Neural cell (in vitro differentiated cells): ENCODE measurements at regions not wholly inside any gene's neighbourhood (a gene's known extent, or its start where the extent isn't known, plus 50 kb on each side); places are given as distances from the start of the nearest gene placed in this dataset.

ENCODE experiments used
- EP300 ChIP-seq: fragments of 450-650 bp; conservative IDR thresholded peaks from 2 replicates; pipeline ENCODE4 v1.6.1; 2014; ENCODE audit warnings: antibody characterized with exemption, mild to moderate bottlenecking, moderate library complexity; ENCODE audit not compliant: poor library complexity, severe bottlenecking
- POLR2AphosphoS5 ChIP-seq: IDR thresholded peaks from 2 replicates; pipeline ENCODE4 v1.6.1; 2012
- SMC3 ChIP-seq: fragments of 450-650 bp; conservative IDR thresholded peaks from 2 replicates; pipeline ENCODE4 v1.6.1; 2014; ENCODE audit warnings: antibody characterized with exemption, mild to moderate bottlenecking, moderate library complexity; ENCODE audit not compliant: poor library complexity
- TAF1 ChIP-seq: IDR thresholded peaks from 2 replicates; pipeline ENCODE4 v1.6.1; 2012; ENCODE audit warnings: low read depth
- TF ChIP-seq, protein P1 (sequence below): fragments of 450-650 bp; IDR thresholded peaks from 2 replicates; pipeline ENCODE4 v1.5.1; 2014; ENCODE audit warnings: antibody characterized with exemption, mild to moderate bottlenecking, moderate library complexity; ENCODE audit not compliant: poor library complexity, severe bottlenecking

GRCh38 chr12:34295366-34296142, 273.3 kb downstream of the ALG10 start:
- TF ChIP-seq SMC3 (no peak), POLR2AphosphoS5 (no peak), EP300 (no peak), TAF1 (no peak)
- TF ChIP-seq, protein P1, sequence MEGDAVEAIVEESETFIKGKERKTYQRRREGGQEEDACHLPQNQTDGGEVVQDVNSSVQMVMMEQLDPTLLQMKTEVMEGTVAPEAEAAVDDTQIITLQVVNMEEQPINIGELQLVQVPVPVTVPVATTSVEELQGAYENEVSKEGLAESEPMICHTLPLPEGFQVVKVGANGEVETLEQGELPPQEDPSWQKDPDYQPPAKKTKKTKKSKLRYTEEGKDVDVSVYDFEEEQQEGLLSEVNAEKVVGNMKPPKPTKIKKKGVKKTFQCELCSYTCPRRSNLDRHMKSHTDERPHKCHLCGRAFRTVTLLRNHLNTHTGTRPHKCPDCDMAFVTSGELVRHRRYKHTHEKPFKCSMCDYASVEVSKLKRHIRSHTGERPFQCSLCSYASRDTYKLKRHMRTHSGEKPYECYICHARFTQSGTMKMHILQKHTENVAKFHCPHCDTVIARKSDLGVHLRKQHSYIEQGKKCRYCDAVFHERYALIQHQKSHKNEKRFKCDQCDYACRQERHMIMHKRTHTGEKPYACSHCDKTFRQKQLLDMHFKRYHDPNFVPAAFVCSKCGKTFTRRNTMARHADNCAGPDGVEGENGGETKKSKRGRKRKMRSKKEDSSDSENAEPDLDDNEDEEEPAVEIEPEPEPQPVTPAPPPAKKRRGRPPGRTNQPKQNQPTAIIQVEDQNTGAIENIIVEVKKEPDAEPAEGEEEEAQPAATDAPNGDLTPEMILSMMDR = no peak
